Gastroesophageal sphincter (tissue), 4 donors: ENCODE measurements at regions not wholly inside any gene's neighbourhood (a gene's known extent, or its start where the extent isn't known, plus 50 kb on each side); places are given as distances from the start of the nearest gene placed in this dataset.

Experiments
- ATAC-seq: fragments of 150-250 bp; one replicate; pipeline ENCODE4 v1.9.1; 2016; ENCODE audit warnings: mild to moderate bottlenecking, moderate library complexity
- H3K27ac ChIP-seq, 4 donors: fragments of 200-600 bp; sonication (generic) in 3 of 4; 1 replicate in 3 of 4; 2 replicates in 1 of 4; pipeline ENCODE4 v1.5.1; 2016 to 2019
- H3K27me3 ChIP-seq: fragments of 200-600 bp; sonication (generic); one replicate; pipeline ENCODE4 v1.5.1; 2019
- H3K36me3 ChIP-seq, 2 donors: fragments of 200-600 bp; sonication (generic); one replicate each; pipeline ENCODE4 v1.5.1; 2019; ENCODE audit warnings: control low read depth in 1 of 2
- H3K4me1 ChIP-seq, 3 donors: fragments of 200-600 bp; sonication (generic); 1 replicate in 2 of 3; 2 replicates in 1 of 3; pipeline ENCODE4 v1.5.1; 2016 to 2019; ENCODE audit warnings: control low read depth in 2 of 3
- H3K4me3 ChIP-seq, 2 donors: fragments of 200-600 bp; sonication (generic); one replicate each; pipeline ENCODE4 v1.5.1; 2019; ENCODE audit warnings: mild to moderate bottlenecking in 1 of 2, moderate library complexity in 1 of 2
- H3K9me3 ChIP-seq, 3 donors: fragments of 200-600 bp; sonication (generic); one replicate each; pipeline ENCODE4 v1.5.1; 2017 to 2019; ENCODE audit warnings: control low read depth in 2 of 3
- EP300 ChIP-seq: sonication (generic); formaldehyde crosslinking; IDR thresholded peaks from one replicate; pipeline ENCODE4 v1.6.1; 2017; ENCODE audit warnings: antibody characterized with exemption, mild to moderate bottlenecking
- POLR2A ChIP-seq, 2 donors: fragments of 450-650 bp; IDR thresholded peaks; one replicate each; pipeline ENCODE4 v1.6.1; 2017; ENCODE audit warnings: antibody characterized with exemption in 2 of 2, mild to moderate bottlenecking in 2 of 2, moderate library complexity in 1 of 2
- POLR2AphosphoS5 ChIP-seq: sonication (generic); formaldehyde crosslinking; IDR thresholded peaks from one replicate; pipeline ENCODE4 v1.6.1; 2017; ENCODE audit warnings: antibody characterized with exemption
- WGBS, 2 donors: methylation state at CpG; one replicate each; pipeline ENCODE4 v1.1.5; 2018; ENCODE audit warnings: low coverage in 1 of 2; 5-methylcytosine and 5-hydroxymethylcytosine counted together
- TF ChIP-seq, protein P1 (sequence below), 4 experiments: fragments of 200-600 bp in 2 of 4; fragments of 450-650 bp in 2 of 4; sonication (generic) in 1 of 4; IDR thresholded peaks; one replicate each; pipeline ENCODE4 v1.5.1; 2017 to 2019; ENCODE audit warnings: antibody characterized with exemption in 4 of 4, mild to moderate bottlenecking in 2 of 4, moderate library complexity in 2 of 4

DNA sequence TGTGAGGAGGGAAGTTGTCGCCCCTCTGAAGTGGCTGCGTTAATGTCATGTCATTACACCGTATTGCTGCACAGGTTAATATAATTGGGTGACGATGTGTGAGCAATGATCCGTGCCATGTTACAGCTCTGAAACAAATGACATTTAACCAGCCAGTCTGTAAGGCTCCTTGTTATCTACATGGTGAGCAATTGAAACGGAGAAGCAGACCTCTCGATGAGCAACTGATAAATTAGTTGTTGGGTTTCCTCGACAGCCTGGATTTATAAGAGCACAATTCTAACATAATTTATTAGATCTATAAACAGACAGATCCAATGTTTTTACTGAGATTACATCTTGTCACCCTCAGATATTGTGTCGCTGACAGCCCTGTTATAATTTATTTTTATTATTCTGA, 49.9 kb upstream of the MAFB start:
- H3K27me3 ChIP-seq = peaks cover 73% of the 10 kb centered on the region
- no peaks in the 10 kb centered on the region for H3K36me3 ChIP-seq
- ATAC-seq = no peak
- no peaks in the 10 kb centered on the region for H3K4me1 ChIP-seq
- no peaks in the 10 kb centered on the region for H3K9me3 ChIP-seq
- TF ChIP-seq, protein P1, sequence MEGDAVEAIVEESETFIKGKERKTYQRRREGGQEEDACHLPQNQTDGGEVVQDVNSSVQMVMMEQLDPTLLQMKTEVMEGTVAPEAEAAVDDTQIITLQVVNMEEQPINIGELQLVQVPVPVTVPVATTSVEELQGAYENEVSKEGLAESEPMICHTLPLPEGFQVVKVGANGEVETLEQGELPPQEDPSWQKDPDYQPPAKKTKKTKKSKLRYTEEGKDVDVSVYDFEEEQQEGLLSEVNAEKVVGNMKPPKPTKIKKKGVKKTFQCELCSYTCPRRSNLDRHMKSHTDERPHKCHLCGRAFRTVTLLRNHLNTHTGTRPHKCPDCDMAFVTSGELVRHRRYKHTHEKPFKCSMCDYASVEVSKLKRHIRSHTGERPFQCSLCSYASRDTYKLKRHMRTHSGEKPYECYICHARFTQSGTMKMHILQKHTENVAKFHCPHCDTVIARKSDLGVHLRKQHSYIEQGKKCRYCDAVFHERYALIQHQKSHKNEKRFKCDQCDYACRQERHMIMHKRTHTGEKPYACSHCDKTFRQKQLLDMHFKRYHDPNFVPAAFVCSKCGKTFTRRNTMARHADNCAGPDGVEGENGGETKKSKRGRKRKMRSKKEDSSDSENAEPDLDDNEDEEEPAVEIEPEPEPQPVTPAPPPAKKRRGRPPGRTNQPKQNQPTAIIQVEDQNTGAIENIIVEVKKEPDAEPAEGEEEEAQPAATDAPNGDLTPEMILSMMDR (IDR thresholded peaks at IDR 0.05) = no peak
- TF ChIP-seq POLR2AphosphoS5 (no peak), EP300 (no peak), POLR2A (IDR thresholded peaks at IDR 0.05) (no peak)
- H3K4me3 ChIP-seq = no peak overlapping the region
- H3K27ac ChIP-seq = no peak overlapping the region
- 39 to 53% methylated on average over 5 to 7 of the region's 9 CpGs for WGBS, 2 donors

DNA sequence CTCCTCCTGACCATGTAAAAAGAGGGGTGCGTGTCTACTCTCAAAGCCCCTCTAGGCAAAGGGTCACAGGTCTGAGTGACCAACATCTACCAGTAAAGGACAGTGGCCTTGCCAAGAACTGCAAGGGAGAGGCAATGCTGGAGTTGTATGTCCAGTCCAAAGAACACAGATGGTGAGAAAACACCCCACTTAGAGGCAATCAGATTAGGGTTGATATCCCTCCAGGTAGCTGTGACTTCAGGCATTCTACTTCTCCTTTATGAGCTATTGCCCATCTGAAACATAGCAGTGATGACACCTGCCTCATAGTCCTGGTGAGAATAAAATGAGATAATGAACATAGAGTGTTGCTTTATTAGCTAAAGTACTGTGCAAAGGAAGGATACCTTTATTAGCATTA, 50.8 kb upstream of the MAFB start:
- 50 to 80% methylated on average over 1 of the region's 1 CpG for WGBS, 2 donors
- Histone ChIP-seq H3K27me3 (peaks cover 73% of the 10 kb centered on the region), H3K9me3 (no peaks in the 10 kb centered on the region), H3K4me3 (no peak overlapping the region), H3K36me3 (no peaks in the 10 kb centered on the region), H3K27ac (no peak overlapping the region), H3K4me1 (no peaks in the 10 kb centered on the region)
- no peak for ATAC-seq
- TF ChIP-seq EP300 (no peak), POLR2A (IDR thresholded peaks at IDR 0.05) (no peak), POLR2AphosphoS5 (no peak)
- TF ChIP-seq, protein P1 (IDR thresholded peaks at IDR 0.05) = no peak

DNA sequence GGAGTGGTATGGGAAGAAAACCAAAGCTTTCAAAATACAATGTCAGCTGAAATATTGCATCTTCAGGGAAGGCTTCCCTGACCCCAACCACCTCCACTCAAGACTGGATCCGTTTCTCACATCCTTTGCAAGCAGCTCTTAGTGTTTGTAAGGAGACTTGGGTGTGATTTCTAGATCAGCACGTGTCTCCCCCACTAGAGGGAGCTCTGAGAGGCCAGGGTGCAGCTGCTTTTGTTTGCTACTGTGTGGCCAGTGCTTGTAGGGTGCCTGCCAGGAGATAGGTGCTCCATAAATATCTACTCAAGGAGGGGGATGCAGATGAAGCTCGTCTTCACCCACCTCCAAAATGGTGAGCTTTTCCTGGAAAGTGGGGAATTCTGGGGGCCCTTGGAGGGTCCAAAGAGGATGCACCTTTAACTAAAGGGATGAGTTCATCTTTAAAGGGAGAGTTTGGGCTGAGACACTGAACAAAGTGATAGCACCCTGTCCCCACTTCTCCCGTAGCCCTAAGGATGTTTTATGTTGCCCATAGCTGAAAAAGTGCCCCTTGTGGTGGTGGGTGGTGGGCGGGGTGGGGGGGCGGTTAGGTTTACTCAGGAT, 52.6 kb upstream of the MAFB start:
- WGBS, 2 donors = 80 to 100% methylated on average over 1 of the region's 6 CpGs
- Histone ChIP-seq H3K27me3 (peaks cover 67% of the 10 kb centered on the region), H3K36me3 (no peaks in the 10 kb centered on the region), H3K9me3 (no peaks in the 10 kb centered on the region), H3K4me1 (no peaks in the 10 kb centered on the region), H3K4me3 (no peak overlapping the region), H3K27ac (no peak overlapping the region)
- no peak for ATAC-seq
- TF ChIP-seq, protein P1 (IDR thresholded peaks at IDR 0.05) = peak in 2 of 4 experiments; percentile 17 to 48
- TF ChIP-seq POLR2A (IDR thresholded peaks at IDR 0.05) = no peak

DNA sequence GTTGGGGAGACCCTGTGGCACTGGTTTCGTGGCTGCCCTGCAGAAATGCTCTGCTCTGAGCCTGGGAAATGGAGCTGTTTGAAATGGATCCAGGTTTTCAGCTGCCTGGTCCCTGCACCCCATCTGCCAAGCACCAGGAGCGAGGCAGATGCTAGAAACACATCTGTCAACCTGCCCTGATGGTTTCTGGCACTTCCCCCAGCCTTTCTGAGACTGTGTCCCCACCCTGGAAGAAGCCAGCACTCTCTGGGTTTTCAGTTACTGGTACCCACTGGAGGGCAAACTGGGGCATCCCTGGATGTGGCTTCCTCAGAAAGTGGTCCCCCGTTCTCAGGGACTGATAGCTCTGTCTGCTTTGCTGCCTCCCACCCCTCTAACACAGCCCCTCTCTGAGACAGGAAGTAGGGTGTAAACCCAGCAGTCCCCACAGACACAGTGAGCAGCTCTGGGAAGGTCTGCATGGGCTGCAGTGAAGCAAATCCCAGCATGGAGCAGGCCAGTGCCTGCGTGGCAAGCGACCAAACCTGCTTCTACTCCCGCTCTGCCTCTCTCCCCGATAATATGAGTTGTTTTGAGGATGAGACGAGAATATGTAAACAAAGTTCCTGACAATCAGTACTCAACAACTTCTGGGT, 54.2 kb upstream of the MAFB start:
- Histone ChIP-seq H3K4me3 (no peak overlapping the region), H3K4me1 (no peaks in the 10 kb centered on the region), H3K36me3 (no peaks in the 10 kb centered on the region), H3K27ac (no peak overlapping the region), H3K9me3 (no peaks in the 10 kb centered on the region), H3K27me3 (peaks cover 51% of the 10 kb centered on the region)
- no peak for ATAC-seq
- WGBS, 2 donors = 67% methylated on average over 3 of the region's 8 CpGs; no CpG with 5 or more reads in 1 of the 2 donors
- TF ChIP-seq POLR2A (IDR thresholded peaks at IDR 0.05) = no peak
- no peak for TF ChIP-seq POLR2AphosphoS5
- TF ChIP-seq EP300 = no peak
- TF ChIP-seq, protein P1 (IDR thresholded peaks at IDR 0.05) = no peak
